NCI-H345 treated with DMSO at 0.1 percent for 48 hours (cell line): ENCODE measurements at regions not wholly inside any gene's neighbourhood (a gene's known extent, or its start where the extent isn't known, plus 50 kb on each side); places are given as distances from the start of the nearest gene placed in this dataset.
"Not testable (repeated sequence)": the region's sequence is repeated elsewhere in the genome, so short reads cannot be mapped to it uniquely, and the experiment has no call there.

Source experiments
- DNase-seq: peaks from one replicate; lab custom pipeline; 2025; ENCODE audit not compliant: unreplicated experiment; lab: John Stamatoyannopoulos, UW

DNA sequence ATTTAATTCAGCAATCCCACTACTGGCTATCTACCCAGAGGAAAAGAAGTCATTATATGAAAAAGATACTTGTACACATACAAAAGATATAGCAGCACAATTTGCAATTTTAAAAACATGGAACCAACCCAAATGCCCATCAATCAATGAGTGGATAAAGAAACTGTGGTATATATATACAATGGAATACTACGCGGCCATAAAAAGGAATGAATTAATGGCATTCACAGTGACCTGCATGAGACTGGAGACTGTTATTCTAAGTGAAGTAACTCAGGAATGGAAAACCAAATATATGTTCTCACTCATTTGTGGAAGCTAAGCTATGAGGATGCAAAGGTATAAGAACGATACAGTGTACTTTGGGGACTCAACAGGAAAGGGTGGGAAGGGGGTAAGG lies 102.8 kb upstream of the KCNMA1 start:
- not testable (repeated sequence) for DNase-seq

DNA sequence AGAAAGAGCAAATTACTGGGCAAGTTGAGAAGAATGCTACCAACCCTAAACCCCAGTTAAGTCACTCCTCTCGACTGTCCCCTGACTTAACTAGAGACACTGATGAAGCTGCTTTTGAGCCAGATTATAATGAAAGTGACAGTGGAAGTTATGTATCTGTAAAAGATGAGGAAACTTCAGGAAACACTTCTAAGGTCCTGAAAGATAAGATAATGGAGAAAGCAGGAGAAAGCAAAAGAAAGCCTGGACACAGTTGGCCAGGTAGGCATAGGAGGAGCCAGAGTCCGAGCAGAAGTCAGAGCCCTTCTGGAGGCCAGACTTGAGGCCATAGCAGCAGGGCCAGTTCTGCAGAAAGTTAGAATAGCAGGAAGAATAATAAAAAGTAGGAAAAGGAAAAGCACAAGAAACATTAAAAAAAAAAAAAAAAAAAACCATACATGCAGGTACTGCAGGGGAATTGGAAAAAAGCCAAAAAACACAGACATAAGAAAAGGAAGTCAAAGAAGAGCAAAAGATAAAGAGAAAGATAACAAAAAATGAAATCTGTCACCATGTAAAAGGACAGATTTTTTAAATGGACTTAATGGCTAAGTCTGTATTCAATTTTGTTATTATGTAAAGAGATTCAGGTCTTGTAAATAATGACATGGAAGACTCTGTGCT lies 101.0 kb upstream of the KCNMA1 start:
- DNase-seq, result no peak

DNA sequence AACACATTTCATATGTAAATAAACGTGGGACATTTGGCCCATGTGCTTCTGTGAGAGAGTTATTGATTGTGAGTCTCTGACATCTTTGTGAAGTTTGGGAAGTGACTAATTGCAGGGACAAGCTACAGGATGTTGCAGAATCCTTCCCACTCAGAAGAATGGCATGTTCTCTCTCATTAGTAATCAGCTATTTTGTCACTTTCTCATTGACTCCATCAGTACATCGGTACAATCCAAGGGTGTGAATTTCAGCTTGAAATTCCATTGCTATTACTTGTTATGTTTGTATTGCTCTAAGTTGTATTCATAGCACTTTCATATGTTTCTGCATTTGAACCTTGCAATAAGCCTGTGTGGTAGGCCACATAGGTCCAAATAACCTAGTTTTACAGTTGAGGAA lies 100.0 kb upstream of the KCNMA1 start:
- no peak for DNase-seq

DNA sequence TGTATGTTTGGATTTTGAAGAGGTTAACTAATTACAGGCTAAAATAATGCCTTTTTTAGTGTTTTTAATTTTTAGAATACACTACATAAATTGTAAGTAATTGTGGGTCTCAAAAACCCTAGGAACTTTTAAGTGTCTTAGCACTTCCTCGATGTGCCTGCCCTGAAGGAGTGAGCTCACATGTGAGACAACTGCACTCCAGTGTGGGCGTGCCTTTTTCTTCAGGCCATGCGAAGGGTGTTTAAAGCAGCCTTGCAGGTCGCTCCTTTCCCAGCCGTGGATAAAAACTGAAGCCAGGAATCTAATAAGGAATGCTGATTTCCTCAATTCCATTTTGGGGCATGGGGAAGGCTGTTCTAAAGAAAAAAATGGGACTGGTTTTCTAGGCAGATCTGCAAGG lies 97.5 kb upstream of the KCNMA1 start:
- not testable (repeated sequence) for DNase-seq

DNA sequence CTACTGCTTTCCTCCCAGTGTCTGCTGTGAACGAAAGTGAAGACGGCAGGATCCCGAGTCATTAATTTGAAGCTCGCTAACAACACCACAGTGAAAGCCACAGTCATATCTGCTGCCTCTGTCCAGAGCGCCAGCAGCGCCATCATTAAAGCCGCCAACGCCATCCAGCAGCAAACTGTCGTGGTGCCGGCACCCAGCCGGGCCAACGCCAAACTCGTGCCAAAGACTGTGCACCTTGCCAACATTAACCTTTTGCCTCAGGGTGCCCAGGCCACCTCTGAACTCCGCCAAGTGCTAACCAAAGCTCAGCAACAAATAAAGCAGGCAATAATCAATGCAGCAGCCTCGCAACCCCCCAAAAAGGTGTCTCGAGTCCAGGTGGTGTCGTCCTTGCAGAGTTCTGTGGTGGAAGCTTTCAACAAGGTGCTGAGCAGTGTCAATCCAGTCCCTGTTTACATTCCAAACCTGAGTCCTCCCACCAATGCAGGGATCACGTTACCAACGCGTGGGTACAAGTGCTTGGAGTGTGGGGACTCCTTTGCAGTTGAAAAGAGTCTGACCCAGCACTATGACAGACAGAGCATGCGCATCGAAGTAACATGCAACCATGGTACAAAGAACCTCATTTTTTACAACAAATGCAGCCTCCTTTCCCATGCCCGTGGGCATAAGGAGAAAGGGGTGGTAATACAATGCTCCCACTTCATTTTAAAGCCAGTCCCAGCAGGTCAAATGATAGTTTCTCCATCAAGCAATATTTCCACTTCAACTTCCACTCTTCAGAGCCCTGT lies 94.8 kb upstream of the KCNMA1 start:
- DNase-seq, result no peak

DNA sequence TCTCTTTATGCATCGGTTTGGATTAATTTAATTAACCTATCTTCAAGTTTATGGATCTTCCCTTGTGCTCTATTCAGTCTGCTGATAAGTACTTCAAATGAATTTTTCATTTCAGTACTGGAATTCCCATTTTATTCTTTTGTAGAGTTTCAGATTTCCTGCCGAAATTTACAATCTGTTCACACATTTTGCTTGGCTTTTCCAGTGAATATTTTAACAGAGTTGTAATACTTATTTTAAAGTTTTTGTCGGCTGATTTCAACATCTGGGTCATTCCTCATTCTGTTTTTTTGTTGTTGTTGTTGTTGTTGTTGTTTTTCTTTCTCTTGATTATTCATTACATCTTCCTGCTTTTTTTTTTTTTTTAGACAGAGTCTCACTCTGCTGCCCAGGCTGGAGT lies 89.9 kb upstream of the KCNMA1 start:
- DNase-seq, result no peak

DNA sequence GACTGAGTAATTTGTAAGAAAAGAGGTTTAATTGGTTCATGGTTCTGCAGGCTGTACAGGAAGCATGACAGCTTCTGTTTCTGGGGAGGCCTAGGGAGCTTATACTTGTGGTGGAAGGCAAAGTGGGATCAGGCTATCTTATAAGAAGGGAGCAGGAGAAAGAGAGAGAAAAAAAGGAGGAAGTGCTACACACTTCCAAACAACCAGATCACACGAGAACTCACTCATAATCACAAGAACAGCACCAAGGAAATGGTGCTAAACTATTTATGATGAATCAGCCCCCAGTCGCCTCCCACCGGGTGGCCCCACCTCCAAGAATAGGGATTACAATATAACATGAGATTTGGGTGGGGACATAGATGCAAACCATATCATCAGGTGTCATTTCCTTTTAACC lies 89.1 kb upstream of the KCNMA1 start:
- DNase-seq, result no peak

DNA sequence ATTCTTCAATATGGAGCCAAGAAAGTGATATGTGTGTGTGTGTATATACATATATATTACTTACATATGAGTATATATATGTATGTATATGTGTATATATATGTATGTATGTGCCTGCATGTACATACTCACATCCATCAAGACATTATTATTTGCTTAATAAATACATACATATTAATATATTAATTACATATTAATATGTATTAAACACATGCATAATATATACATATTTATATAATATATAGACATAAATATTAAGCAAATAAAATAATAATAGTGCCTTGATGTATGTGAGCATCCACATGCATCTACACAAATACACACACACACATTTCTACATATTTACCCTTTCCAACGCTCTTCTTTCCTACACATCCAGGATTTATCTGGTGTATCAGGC lies 88.7 kb upstream of the KCNMA1 start:
- no peak for DNase-seq

DNA sequence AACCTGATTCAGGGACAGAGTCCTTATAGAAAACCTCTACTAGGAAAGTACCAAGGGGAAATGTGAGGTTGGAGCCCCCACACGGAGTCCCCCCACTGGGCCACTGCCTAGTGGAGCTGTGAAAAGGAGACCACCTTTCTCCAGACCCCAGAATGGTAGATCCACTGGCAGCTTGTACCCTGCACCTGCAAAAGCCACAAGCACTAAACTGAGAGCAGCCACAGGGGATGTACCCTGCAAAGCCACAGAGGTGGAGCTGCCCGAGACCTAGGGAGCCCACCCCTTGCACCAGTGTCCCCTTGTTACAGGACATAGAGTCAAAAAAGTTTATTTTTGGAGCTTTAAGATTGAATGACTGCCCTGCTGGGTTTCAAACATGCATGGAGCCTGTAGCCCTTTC lies 87.2 kb upstream of the KCNMA1 start:
- DNase-seq, result no peak

DNA sequence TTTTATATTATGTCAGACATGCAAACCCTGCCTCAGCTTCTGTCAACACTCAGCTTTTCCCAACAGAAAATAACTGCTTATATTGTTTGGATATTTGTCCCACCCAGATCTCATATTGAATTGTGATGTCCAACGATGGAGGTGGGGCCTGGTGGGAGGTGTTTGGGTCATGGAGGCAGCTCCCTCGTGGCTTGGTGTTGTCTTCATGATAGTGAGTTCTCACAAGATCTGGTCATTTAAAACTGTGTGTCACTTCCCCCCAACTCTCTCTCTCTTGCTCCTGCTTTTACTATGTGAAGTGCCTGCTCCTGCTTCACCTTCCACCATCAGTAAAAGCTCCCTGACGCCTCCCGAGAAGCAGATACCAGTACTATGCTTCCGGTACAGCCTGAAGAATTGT lies 85.8 kb upstream of the KCNMA1 start:
- DNase-seq, result no peak

DNA sequence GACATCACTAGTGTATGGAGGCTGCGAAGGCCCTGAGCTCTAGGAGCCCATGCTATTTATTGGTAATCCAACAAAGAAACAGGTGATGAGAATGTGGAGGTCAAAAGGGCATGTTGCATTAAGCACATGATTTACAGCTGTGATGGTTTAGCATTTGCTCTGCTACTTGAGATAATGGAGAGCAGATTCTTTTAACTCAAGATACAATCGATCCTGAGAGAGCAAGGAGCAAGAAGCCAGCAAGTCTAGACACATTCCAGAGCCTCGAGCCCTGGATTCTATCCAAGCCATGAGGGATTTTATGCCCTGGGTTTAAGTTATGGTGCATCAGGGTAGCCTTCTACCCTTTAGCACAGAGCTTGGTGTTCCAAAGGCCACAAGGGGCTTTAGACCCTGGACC lies 85.3 kb upstream of the KCNMA1 start:
- not testable (repeated sequence) for DNase-seq

DNA sequence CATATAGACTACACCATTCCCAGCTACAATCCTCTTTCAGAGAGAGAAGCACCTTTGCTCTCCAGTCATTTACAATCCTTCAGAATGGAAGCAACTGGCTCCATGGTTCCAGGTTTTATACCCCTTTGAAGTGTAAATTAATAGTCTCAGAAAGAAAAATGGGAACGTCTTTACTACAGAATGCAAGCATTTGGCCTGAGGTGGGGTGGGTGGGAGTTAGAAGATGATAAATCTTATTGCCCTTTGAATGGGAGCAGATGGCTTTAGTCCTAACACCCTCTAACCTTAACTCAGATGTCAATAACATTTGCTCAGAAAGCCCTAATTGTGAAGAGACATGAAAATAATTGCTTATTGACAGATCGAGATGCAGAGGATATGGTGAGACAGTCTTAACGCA lies 84.2 kb upstream of the KCNMA1 start:
- no peak for DNase-seq

DNA sequence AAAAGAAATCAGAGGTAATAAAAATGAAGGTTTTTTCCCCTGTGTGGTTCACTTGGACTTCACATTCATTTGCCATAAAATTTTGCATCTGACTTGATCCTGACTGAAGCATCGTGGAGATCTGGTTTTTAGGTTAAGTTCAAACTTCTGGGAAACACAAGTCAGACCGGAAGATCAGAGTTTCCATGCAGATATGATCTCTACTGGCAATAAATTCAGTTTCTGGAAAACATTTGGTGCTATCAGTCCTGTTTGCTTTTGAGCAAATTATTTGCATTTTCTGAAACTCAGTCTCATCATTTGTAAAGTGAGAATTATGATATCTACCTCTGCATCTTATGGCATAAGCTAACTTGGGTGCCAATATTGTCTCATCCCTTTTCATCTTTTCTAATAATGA lies 81.3 kb upstream of the KCNMA1 start:
- DNase-seq, result no peak

DNA sequence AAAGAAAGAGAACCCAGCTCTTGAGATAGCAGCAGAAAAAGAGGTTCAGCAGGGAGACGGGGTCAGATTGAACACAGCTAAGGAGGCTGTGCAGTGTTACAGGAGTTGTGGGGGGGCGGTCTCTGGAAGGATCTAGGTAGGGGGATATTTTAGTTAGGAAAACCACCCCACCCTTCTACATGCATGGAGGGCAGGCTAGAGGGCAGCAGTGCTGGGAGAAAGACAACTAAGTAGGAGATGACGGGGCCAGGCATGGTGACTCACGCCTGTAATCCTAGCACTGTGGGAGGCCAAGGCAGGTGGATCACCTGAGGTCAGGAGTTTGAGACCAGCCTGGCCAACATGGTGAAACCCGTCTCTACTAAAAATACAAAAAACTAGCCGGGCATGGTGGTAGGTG lies 80.7 kb upstream of the KCNMA1 start:
- DNase-seq, result not testable (repeated sequence)

DNA sequence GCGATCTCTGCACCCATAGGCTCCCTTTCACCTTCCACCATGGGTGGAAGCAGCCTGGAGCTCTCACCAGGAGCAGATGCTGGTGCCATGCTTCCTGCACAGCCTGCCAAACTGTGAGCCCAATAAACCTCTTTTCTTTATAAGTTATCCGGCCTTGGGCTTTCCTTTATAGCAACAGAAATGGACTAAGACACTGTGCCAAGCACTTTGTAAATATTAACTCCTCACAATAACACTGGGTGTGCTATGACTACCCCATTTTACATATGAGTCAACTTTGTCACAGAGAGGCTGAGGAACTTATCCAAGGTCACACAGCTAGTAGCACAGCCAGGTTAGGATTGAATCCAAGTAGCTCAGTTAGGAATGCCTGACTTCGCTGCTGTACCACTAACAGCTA lies 79.7 kb upstream of the KCNMA1 start:
- no peak for DNase-seq

DNA sequence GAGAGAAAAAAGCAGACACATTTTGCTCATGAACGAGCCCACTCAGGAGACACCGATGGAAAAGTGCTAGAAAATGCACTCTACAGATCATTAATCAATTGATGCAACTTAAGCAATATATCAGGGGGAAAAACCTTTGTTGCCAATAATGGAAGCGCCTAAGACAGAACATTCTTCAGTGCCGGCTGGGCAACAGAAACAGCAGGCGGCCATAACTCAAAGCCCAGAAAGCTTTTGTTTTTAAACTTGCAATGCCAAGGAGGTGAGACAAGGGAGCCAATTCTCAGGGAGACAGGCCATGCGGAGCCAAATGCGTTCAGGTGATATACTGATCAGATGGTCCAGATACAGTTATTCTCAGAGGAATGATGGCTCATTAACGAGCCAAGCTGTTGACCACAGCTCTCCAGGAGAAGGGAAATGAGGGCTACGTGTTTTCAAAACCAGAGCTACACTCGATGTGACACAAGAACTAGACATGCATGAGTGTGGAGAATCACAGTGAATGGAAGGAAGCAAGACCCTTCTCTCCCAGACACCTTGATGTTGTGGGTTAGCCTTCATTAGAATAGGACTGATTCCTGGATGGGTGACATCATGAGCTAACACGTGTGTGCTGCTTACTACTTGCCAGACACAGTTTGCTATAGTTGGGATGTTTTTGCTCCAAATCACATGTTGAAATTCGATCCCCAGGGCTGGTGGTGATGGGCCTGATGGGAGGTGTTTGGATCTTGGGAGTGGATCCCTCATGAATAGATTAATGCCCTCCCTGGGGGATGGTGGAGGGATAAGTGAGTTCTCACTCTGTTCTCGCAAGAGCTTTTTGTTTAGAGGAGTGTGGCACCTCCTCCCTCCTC lies 79.1 kb upstream of the KCNMA1 start:
- DNase-seq, result no peak

DNA sequence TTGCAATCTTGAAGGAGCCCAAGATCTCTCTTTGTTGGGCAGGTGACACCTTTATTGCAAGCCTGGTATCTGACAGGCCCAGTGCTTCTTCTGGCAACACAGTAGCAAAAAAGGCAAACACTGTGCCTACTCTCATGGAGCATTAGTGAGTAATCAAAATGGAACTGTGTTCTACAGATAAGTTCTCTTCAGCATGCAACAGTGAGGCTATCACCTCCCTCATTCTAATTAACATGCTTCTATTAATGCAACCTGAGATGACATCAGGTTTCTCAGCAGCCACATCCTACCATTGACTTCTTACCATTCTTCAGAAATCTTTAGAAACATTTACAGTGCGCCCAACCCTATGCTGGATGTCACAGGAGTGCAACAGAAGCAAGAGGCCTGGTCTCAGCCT lies 77.9 kb upstream of the KCNMA1 start:
- DNase-seq, result no peak

DNA sequence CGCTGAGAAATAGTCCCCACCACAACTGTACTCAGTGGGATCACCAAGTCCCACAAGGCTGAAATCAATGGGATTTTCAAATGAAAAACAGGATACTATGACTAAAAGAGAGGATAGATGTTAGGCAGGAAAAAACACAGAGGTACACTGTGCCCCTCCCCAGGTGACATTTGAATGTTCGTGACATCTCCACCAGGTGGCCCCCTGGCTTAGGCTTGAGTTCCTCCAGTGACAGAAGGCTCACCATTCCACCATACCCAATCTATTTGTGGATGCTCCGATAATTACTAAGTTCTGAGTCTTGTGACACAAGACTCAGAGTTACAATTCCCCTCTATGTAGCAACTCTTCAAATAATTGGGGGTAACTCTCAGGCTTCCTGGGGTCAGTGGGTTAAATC lies 77.5 kb upstream of the KCNMA1 start:
- DNase-seq, result no peak

DNA sequence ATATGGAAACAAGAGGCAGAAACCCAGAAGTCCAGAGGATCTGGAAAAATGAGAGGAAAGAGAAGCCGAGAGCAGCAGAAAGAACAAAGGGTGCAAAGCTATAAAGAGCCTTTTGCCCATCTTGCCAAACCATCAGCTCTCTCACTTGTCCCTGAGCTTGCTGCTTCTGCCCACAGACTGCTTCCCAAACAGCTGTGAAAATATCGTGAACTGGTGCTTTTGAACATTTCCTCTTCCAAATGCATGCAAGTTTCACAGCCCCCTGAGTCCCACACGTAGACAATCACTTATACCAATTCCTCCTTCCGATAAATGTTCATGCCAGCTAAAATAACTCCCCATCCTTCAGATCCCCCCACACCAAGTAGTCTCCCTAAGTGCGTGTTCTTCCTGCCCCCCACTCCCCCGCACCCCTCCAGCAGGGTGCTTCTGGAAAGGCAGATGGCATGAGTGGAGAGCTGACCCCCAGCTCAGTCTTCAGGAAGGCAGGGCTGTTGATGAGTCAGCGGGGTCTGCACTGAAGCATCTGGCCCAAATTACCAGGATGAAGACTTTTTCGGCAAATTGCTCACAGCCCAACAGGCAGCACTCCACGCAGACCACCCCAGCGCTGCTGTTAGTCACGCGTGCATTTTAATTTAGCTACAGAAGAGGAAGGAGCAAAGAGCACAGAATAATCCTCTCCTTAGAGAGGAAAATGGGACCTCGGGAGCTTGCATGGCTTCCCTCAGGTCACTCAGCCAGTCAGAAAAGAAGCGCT lies 76.1 kb upstream of the KCNMA1 start:
- no peak for DNase-seq

DNA sequence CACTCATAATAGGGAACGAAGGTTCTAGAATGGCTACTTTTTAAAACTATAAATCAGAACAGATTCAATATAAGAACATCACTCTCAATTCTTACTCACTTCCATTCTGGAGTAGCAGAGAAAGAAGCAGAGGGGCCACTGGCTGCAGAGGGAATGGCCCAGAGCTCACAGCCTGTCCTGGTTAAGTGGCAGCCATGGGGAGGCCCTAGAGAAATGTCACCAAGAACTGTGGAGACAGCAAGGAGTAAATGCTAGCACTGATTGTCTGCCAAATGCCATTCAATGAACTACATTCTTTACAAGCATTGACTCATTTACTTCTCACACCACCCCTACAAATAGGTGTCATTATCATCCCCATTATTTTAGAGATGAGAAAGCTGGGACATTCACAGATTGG lies 74.6 kb upstream of the KCNMA1 start:
- no peak for DNase-seq

DNA sequence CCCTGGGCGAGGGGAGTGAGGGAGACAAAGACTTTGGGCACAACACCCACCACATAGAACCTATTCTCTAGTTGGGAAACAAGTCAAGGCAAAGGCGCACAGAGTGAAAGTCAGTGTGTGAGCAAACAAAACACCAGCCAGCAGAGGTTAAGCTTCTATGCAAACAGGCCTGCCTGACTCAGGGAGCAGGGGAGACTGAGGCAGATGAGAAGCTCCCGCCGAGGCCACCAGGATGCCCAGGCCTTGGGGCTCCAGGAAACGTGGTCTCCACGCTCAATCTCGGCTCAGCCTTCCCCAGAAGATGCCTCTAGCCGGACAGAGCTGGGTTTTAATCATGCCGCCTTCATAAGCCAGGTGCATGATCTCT lies 74.1 kb upstream of the KCNMA1 start:
- DNase-seq, result no peak
